OCI-LY1 (cell line): ENCODE measurements at regions not wholly inside any gene's neighbourhood (a gene's known extent, or its start where the extent isn't known, plus 50 kb on each side); places are given as distances from the start of the nearest gene placed in this dataset.

ENCODE experiments used
- H2AFZ ChIP-seq: fragments of 200-600 bp; sonication (generic), shearing (Covaris generic); 2 replicates; pipeline ENCODE4 v1.6.0; 2014; ENCODE audit warnings: antibody characterized with exemption, mild to moderate bottlenecking, low read length
- H3F3A ChIP-seq: fragments of 200-600 bp; sonication (generic), shearing (Covaris generic); 2 replicates; pipeline ENCODE4 v1.6.0; 2014; ENCODE audit warnings: mild to moderate bottlenecking, antibody characterized with exemption, low read length, moderate library complexity; ENCODE audit not compliant: insufficient read depth
- H3K27ac ChIP-seq: fragments of 200-600 bp; sonication (generic); 2 replicates; pipeline ENCODE4 v1.5.1; 2014; ENCODE audit warnings: low read length, mixed run types, mild to moderate bottlenecking, low read depth; ENCODE audit not compliant: poor library complexity, severe bottlenecking
- H3K27me3 ChIP-seq: fragments of 200-600 bp; sonication (generic); 2 replicates; pipeline ENCODE4 v1.6.0; 2014; ENCODE audit warnings: antibody characterized with exemption, mild to moderate bottlenecking, low read length, moderate library complexity; ENCODE audit not compliant: insufficient read depth
- H3K36me3 ChIP-seq: fragments of 200-600 bp; sonication (generic); 2 replicates; pipeline ENCODE4 v1.6.1; 2014; ENCODE audit warnings: mild to moderate bottlenecking, antibody characterized with exemption, low read length, moderate library complexity, mixed read lengths; ENCODE audit not compliant: insufficient read depth
- H3K4me1 ChIP-seq: fragments of 200-600 bp; sonication (generic); 2 replicates; pipeline ENCODE4 v1.5.1; 2014; ENCODE audit warnings: mild to moderate bottlenecking, low read length, moderate library complexity; ENCODE audit not compliant: insufficient read depth, severe bottlenecking
- H3K4me2 ChIP-seq: fragments of 200-600 bp; sonication (generic), shearing (Covaris generic); 2 replicates; pipeline ENCODE4 v1.6.1; 2014; ENCODE audit warnings: low read length
- H3K4me3 ChIP-seq: fragments of 200-600 bp; sonication (generic); 2 replicates; pipeline ENCODE4 v1.5.1; 2014; ENCODE audit warnings: low read length, low read depth, mild to moderate bottlenecking, mixed read lengths; ENCODE audit not compliant: poor library complexity, severe bottlenecking
- H3K79me2 ChIP-seq: fragments of 200-600 bp; shearing (Covaris generic); 2 replicates; pipeline ENCODE4 v1.6.1; 2016; ENCODE audit warnings: mixed run types, low read length, mixed read lengths; ENCODE audit not compliant: insufficient read depth
- H3K9ac ChIP-seq: fragments of 200-600 bp; sonication (generic), shearing (Covaris generic); 2 replicates; pipeline ENCODE4 v1.6.1; 2014; ENCODE audit warnings: mild to moderate bottlenecking, low read length, mixed read lengths
- H3K9me2 ChIP-seq: fragments of 200-600 bp; sonication (generic), shearing (Covaris generic); 2 replicates; pipeline ENCODE4 v1.6.1; 2014; ENCODE audit warnings: low read depth, mild to moderate bottlenecking, low read length, mixed read lengths
- H3K9me3 ChIP-seq: fragments of 200-600 bp; shearing (Covaris generic); 2 replicates; pipeline ENCODE4 v1.6.1; 2014; ENCODE audit warnings: low read length, mixed read lengths
- H4K20me1 ChIP-seq: fragments of 200-600 bp; sonication (generic), shearing (Covaris generic); 2 replicates; pipeline ENCODE4 v1.6.0; 2016; ENCODE audit warnings: mild to moderate bottlenecking, low read length; ENCODE audit not compliant: insufficient read depth
- CTCF ChIP-seq: fragments of 200-600 bp; sonication (generic), shearing (Covaris generic); IDR thresholded peaks from 2 replicates; pipeline ENCODE4 v1.5.1; 2017; ENCODE audit warnings: mild to moderate bottlenecking, antibody characterized with exemption, low read length, moderate library complexity, mixed read lengths
- EZH2 ChIP-seq: fragments of 200-600 bp; sonication (generic), shearing (Covaris generic); IDR thresholded peaks from 2 replicates; pipeline ENCODE4 v1.8.0; 2017; ENCODE audit warnings: borderline replicate concordance, mixed run types, mild to moderate bottlenecking, antibody characterized with exemption, low read length, moderate library complexity, mixed read lengths

GRCh38 chr3:40753291-40753770, 228.6 kb downstream of the ZNF621 start:
- Histone ChIP-seq H3K36me3 (no peaks in the 10 kb centered on the region), H2AFZ (no peak overlapping the region), H3K27ac (no peak overlapping the region), H3K4me3 (no peak overlapping the region), H3K9ac (no peak overlapping the region), H3F3A (no peaks in the 10 kb centered on the region), H3K79me2 (no peaks in the 10 kb centered on the region), H3K9me3 (no peaks in the 10 kb centered on the region), H3K4me2 (no peak overlapping the region), H3K27me3 (no peaks in the 10 kb centered on the region), H3K9me2 (no peaks in the 10 kb centered on the region), H4K20me1 (no peaks in the 10 kb centered on the region), H3K4me1 (no peaks in the 10 kb centered on the region)
- TF ChIP-seq EZH2 (no peak), CTCF (no peak)

- no peaks in the 10 kb centered on the region for H3K27me3 ChIP-seq
- no peak overlapping the region for H3K27ac ChIP-seq
- no peak overlapping the region for H3K9ac ChIP-seq
Measured at GRCh38 chr3:40753951-40754350, 229.2 kb downstream of the ZNF621 start.

DNA sequence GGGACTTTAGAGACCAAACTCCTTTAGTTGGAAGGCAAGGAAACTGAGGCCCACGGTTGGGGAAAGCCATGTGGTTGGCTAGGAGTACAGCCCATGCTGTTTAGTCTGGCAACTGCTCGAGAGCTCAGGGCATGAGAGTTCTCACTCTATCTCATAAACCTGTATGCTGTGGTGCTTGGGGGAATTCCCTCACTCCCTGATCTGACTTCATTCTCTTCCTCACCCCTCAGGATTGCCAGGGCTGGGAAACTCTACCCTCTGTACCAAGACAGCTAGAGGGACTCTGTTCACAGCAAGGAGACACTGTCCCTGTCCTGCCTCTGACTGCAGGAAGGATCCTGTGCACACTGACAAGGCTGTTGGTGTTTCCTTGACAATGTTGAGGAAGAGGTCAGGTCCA, 230.2 kb downstream of the ZNF621 start:
- no peak overlapping the region for H2AFZ ChIP-seq
- no peaks in the 10 kb centered on the region for H3K9me3 ChIP-seq
- no peak overlapping the region for H3K27ac ChIP-seq

More at GRCh38 chr3:40753951-40754350, 229.2 kb downstream of the ZNF621 start:
- Histone ChIP-seq H3K79me2 (no peaks in the 10 kb centered on the region), H3K36me3 (no peaks in the 10 kb centered on the region), H3K4me3 (no peak overlapping the region), H3K9me2 (no peaks in the 10 kb centered on the region), H3K4me2 (no peak overlapping the region), H4K20me1 (no peaks in the 10 kb centered on the region), H3K9me3 (no peaks in the 10 kb centered on the region), H2AFZ (no peak overlapping the region), H3F3A (no peaks in the 10 kb centered on the region), H3K4me1 (no peaks in the 10 kb centered on the region)
- no peak for TF ChIP-seq CTCF
- no peak for TF ChIP-seq EZH2

More for the DNA sequence above, 230.2 kb downstream of the ZNF621 start:
- H3K9ac ChIP-seq: no peak overlapping the region
- no peaks in the 10 kb centered on the region for H3K27me3 ChIP-seq
- H3K4me3 ChIP-seq: no peak overlapping the region
- no peaks in the 10 kb centered on the region for H3K79me2 ChIP-seq
- no peaks in the 10 kb centered on the region for H4K20me1 ChIP-seq
- H3K9me2 ChIP-seq: no peaks in the 10 kb centered on the region
- no peaks in the 10 kb centered on the region for H3K36me3 ChIP-seq
- H3K4me1 ChIP-seq: no peaks in the 10 kb centered on the region
- no peak for TF ChIP-seq CTCF
- no peak for TF ChIP-seq EZH2
- no peak overlapping the region for H3K4me2 ChIP-seq
- H3F3A ChIP-seq: no peaks in the 10 kb centered on the region
